Stomach (tissue), 4 donors: ENCODE measurements at regions not wholly inside any gene's neighbourhood (a gene's known extent, or its start where the extent isn't known, plus 50 kb on each side); places are given as distances from the start of the nearest gene placed in this dataset.

Source experiments
- CTCF ChIP-seq, 7 experiments: fragments of 450-650 bp in 4 of 7; fragments of 200-600 bp in 3 of 7; sonication (generic) in 3 of 7; IDR thresholded peaks; one replicate each; pipeline ENCODE4 v1.5.1; 2016 to 2019; ENCODE audit warnings: antibody characterized with exemption in 7 of 7, control low read depth in 2 of 7, mild to moderate bottlenecking in 1 of 7
- EP300 ChIP-seq: sonication (generic); formaldehyde crosslinking; IDR thresholded peaks from one replicate; pipeline ENCODE4 v1.6.1; 2017; ENCODE audit warnings: antibody characterized with exemption

- TF ChIP-seq EP300 (no peak), CTCF (IDR thresholded peaks at IDR 0.05) (no peak)
Observed at GRCh38 chr7:130935564-130936157, 201.7 kb upstream of the KLF14 start.
